ENCODE measurements at regions not wholly inside any gene's neighbourhood (a gene's known extent, or its start where the extent isn't known, plus 50 kb on each side); places are given as distances from the start of the nearest gene placed in this dataset.

GRCh38 chr3:72313308-72313707 lies 528.4 kb upstream of the PROK2 start:
- no peak for DNase-seq

GRCh38 chr3:72312339-72312738 lies 527.4 kb upstream of the PROK2 start:
- no peak for DNase-seq

- DNase-seq = no peak
Measured at GRCh38 chr3:72311425-72311824, 526.5 kb upstream of the PROK2 start.

- DNase-seq = peak; percentile 24
Measured at GRCh38 chr3:72310419-72311380, 525.8 kb upstream of the PROK2 start.

GRCh38 chr3:72309661-72310418 lies 524.9 kb upstream of the PROK2 start:
- DNase-seq = no peak

GRCh38 chr3:72308641-72309040 lies 523.7 kb upstream of the PROK2 start:
- DNase-seq = no peak

GRCh38 chr3:72307438-72308115 lies 522.6 kb upstream of the PROK2 start:
- no peak for DNase-seq

GRCh38 chr3:72306800-72307341 lies 521.9 kb upstream of the PROK2 start:
- no peak for DNase-seq

- no peak for DNase-seq
Measured at GRCh38 chr3:72303926-72304325, 519.0 kb upstream of the PROK2 start.

GRCh38 chr3:72301779-72302178 lies 516.8 kb upstream of the PROK2 start:
- no peak for DNase-seq

GRCh38 chr3:72300621-72301020 lies 515.7 kb upstream of the PROK2 start:
- DNase-seq = no peak

- no peak for DNase-seq
Measured at GRCh38 chr3:72299823-72300222, 514.9 kb upstream of the PROK2 start.

GRCh38 chr3:72299321-72299802 lies 514.4 kb upstream of the PROK2 start:
- DNase-seq = no peak

GRCh38 chr3:72298201-72299152 lies 513.5 kb upstream of the PROK2 start:
- no peak for DNase-seq

- DNase-seq = no peak
Measured at GRCh38 chr3:72297481-72297880, 512.5 kb upstream of the PROK2 start.

- no peak for DNase-seq
Measured at GRCh38 chr3:72296477-72297111, 511.6 kb upstream of the PROK2 start.

GRCh38 chr3:72295962-72296450 lies 511.1 kb upstream of the PROK2 start:
- DNase-seq = no peak

GRCh38 chr3:72295276-72295961 lies 510.5 kb upstream of the PROK2 start:
- no peak for DNase-seq

GRCh38 chr3:72290859-72291638 lies 506.1 kb upstream of the PROK2 start:
- DNase-seq = no peak

GRCh38 chr3:72289692-72290071 lies 504.7 kb upstream of the PROK2 start:
- no peak for DNase-seq

All from stimulated activated CD4-positive, alpha-beta T cell treated with anti-CD3 and anti-CD28 coated beads, Interleukin-15, amount 100 ng/mL, for 24 hours (primary cell).